ENCODE measurements at regions not wholly inside any gene's neighbourhood (a gene's known extent, or its start where the extent isn't known, plus 50 kb on each side); places are given as distances from the start of the nearest gene placed in this dataset.

DNA sequence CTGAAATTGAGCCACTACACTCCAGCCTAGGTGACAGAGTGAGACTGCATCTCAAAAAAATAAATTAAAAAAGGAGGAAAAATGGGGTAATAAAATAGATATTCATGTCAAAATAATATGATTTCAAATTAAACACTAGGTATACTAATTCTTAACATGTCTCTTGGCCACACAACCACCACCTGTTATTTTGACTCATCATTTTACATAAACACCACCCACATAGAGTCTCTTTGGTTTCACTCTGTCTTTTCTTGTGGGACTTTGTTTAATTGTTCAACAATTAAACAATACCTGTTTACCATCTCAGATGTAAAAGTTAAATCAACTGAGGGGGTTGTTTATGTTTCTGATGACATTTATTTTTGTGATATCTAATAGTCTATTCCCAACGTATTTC is 476.8 kb upstream of the ADGRB3 start:
- no peak overlapping the region for H3K4me3 ChIP-seq (ENCODE audit: low read depth, low read length)
- no peak overlapping the region for H3K27ac ChIP-seq (ENCODE audit: extremely low read depth, low read depth, low read length)
- H3K36me3 ChIP-seq (ENCODE audit: control insufficient read depth in 2 of 2, insufficient read depth in 1 of 2, low read length in 2 of 2): no peaks in the 10 kb centered on the region
- H3K9me3 ChIP-seq (ENCODE audit: control insufficient read depth, insufficient read depth, low read depth, low read length): no peaks in the 10 kb centered on the region
- POLR2A ChIA-PET: no interaction called here
- CTCF ChIA-PET: no interaction called here
- no peaks in the 10 kb centered on the region for H3K4me1 ChIP-seq (ENCODE audit: control insufficient read depth, insufficient read depth, low read length)
- TF ChIP-seq ZNF585B (tag by site-specific recombination; IDR thresholded peaks at IDR 0.05): no peak
- no peak for TF ChIP-seq ZBTB21 (tag by site-specific recombination; IDR thresholded peaks at IDR 0.05)
- no peak for TF ChIP-seq ZNF426 (tag by site-specific recombination; IDR thresholded peaks at IDR 0.05)
- TF ChIP-seq, protein P1, sequence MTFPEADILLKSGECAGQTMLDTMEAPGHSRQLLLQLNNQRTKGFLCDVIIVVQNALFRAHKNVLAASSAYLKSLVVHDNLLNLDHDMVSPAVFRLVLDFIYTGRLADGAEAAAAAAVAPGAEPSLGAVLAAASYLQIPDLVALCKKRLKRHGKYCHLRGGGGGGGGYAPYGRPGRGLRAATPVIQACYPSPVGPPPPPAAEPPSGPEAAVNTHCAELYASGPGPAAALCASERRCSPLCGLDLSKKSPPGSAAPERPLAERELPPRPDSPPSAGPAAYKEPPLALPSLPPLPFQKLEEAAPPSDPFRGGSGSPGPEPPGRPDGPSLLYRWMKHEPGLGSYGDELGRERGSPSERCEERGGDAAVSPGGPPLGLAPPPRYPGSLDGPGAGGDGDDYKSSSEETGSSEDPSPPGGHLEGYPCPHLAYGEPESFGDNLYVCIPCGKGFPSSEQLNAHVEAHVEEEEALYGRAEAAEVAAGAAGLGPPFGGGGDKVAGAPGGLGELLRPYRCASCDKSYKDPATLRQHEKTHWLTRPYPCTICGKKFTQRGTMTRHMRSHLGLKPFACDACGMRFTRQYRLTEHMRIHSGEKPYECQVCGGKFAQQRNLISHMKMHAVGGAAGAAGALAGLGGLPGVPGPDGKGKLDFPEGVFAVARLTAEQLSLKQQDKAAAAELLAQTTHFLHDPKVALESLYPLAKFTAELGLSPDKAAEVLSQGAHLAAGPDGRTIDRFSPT (tag by site-specific recombination; IDR thresholded peaks at IDR 0.05): no peak
- no peak for TF ChIP-seq MYNN (tag by site-specific recombination; IDR thresholded peaks at IDR 0.05; ENCODE audit: borderline replicate concordance)
- no peak for TF ChIP-seq ZNF701 (tag by site-specific recombination; IDR thresholded peaks at IDR 0.05)
- TF ChIP-seq ZNF302 (tag by site-specific recombination; IDR thresholded peaks at IDR 0.05; ENCODE audit: low read depth): no peak
- no peak for TF ChIP-seq ZFP3 (tag by site-specific recombination; IDR thresholded peaks at IDR 0.05; ENCODE audit: low read depth)
- TF ChIP-seq ZNF157 (tag by site-specific recombination; IDR thresholded peaks at IDR 0.05): no peak
- TF ChIP-seq ZNF404 (tag by site-specific recombination; IDR thresholded peaks at IDR 0.05): no peak
- TF ChIP-seq PBX3 (CRISPR knock-in tag; IDR thresholded peaks at IDR 0.05): no peak
- no peak for TF ChIP-seq SETDB1 (IDR thresholded peaks at IDR 0.05; ENCODE audit: insufficient read length, low read length)
- no peak for TF ChIP-seq ZNF311 (tag by site-specific recombination; IDR thresholded peaks at IDR 0.05; ENCODE audit: borderline replicate concordance)
- no peak for TF ChIP-seq SCRT1 (tag by site-specific recombination; IDR thresholded peaks at IDR 0.05; ENCODE audit: borderline replicate concordance)
- TF ChIP-seq ZNF558 (tag by site-specific recombination; IDR thresholded peaks at IDR 0.05): no peak
- TF ChIP-seq, protein P2, sequence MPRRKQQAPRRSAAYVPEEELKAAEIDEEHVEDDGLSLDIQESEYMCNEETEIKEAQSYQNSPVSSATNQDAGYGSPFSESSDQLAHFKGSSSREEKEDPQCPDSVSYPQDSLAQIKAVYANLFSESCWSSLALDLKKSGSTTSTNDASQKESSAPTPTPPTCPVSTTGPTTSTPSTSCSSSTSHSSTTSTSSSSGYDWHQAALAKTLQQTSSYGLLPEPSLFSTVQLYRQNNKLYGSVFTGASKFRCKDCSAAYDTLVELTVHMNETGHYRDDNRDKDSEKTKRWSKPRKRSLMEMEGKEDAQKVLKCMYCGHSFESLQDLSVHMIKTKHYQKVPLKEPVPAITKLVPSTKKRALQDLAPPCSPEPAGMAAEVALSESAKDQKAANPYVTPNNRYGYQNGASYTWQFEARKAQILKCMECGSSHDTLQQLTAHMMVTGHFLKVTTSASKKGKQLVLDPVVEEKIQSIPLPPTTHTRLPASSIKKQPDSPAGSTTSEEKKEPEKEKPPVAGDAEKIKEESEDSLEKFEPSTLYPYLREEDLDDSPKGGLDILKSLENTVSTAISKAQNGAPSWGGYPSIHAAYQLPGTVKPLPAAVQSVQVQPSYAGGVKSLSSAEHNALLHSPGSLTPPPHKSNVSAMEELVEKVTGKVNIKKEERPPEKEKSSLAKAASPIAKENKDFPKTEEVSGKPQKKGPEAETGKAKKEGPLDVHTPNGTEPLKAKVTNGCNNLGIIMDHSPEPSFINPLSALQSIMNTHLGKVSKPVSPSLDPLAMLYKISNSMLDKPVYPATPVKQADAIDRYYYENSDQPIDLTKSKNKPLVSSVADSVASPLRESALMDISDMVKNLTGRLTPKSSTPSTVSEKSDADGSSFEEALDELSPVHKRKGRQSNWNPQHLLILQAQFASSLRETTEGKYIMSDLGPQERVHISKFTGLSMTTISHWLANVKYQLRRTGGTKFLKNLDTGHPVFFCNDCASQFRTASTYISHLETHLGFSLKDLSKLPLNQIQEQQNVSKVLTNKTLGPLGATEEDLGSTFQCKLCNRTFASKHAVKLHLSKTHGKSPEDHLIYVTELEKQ (tag by site-specific recombination; IDR thresholded peaks at IDR 0.05; ENCODE audit: borderline replicate concordance): no peak
- TF ChIP-seq ZNF449 (tag by site-specific recombination; IDR thresholded peaks at IDR 0.05): no peak
- TF ChIP-seq, protein P3, sequence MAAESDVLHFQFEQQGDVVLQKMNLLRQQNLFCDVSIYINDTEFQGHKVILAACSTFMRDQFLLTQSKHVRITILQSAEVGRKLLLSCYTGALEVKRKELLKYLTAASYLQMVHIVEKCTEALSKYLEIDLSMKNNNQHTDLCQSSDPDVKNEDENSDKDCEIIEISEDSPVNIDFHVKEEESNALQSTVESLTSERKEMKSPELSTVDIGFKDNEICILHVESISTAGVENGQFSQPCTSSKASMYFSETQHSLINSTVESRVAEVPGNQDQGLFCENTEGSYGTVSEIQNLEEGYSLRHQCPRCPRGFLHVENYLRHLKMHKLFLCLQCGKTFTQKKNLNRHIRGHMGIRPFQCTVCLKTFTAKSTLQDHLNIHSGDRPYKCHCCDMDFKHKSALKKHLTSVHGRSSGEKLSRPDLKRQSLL (tag by site-specific recombination; IDR thresholded peaks at IDR 0.05): no peak
- TF ChIP-seq ZBTB49 (tag by site-specific recombination; IDR thresholded peaks at IDR 0.05; ENCODE audit: low read depth): no peak

All from HEK293 (cell line).